Uterus (tissue), 3 donors: ENCODE measurements at regions not wholly inside any gene's neighbourhood (a gene's known extent, or its start where the extent isn't known, plus 50 kb on each side); places are given as distances from the start of the nearest gene placed in this dataset.
"Not testable (repeated sequence)": the region's sequence is repeated elsewhere in the genome, so short reads cannot be mapped to it uniquely, and the experiment has no call there.

Source experiments
- DNase-seq, 2 donors: peaks; one replicate each; pipeline ENCODE4 v3.0.0-alpha.2; 2019 to 2020
- H3K27ac ChIP-seq, 2 donors: fragments of 200-600 bp; sonication (generic); 1 replicate in 1 of 2; 2 replicates in 1 of 2; pipeline ENCODE4 v1.5.1; 2016 to 2018
- H3K27me3 ChIP-seq, 2 donors: fragments of 200-600 bp; sonication (generic); one replicate each; pipeline ENCODE4 v1.5.1; 2018 to 2019; ENCODE audit warnings: control low read depth in 1 of 2
- H3K36me3 ChIP-seq, 2 donors: fragments of 200-600 bp; sonication (generic); one replicate each; pipeline ENCODE4 v1.5.1; 2019; ENCODE audit warnings: control low read depth in 1 of 2
- H3K4me1 ChIP-seq, 2 donors: fragments of 200-600 bp; sonication (generic); one replicate each; pipeline ENCODE4 v1.5.1; 2018 to 2019; ENCODE audit warnings: control low read depth in 1 of 2
- H3K4me3 ChIP-seq, 2 donors: fragments of 200-600 bp; sonication (generic); 1 replicate in 1 of 2; 2 replicates in 1 of 2; pipeline ENCODE4 v1.5.1; 2018 to 2019; ENCODE audit warnings: mild to moderate bottlenecking in 1 of 2
- H3K9me3 ChIP-seq, 2 donors: fragments of 200-600 bp; sonication (generic); one replicate each; pipeline ENCODE4 v1.5.1; 2019; ENCODE audit warnings: control low read depth in 1 of 2
- CTCF ChIP-seq, 4 experiments: fragments of 200-600 bp in 2 of 4; fragments of 450-650 bp in 2 of 4; sonication (generic) in 2 of 4; IDR thresholded peaks; one replicate each; pipeline ENCODE4 v1.5.1; 2016 to 2019; ENCODE audit warnings: antibody characterized with exemption in 4 of 4, mild to moderate bottlenecking in 2 of 4, moderate library complexity in 1 of 4
- POLR2A ChIP-seq, 2 donors: fragments of 450-650 bp; IDR thresholded peaks; one replicate each; pipeline ENCODE4 v1.6.1; 2016; ENCODE audit warnings: antibody characterized with exemption in 2 of 2, mild to moderate bottlenecking in 1 of 2, moderate library complexity in 1 of 2
- intact Hi-C: fragments of 100-400 bp; cut with DNase I; formaldehyde crosslinking; loops from one replicate; pipeline ENCODE4 v1.15.1; 2023; ENCODE audit warnings: low total_unique reads
- donor health status: DM: yes; HTN: yes; CAD: no.

GRCh38 chr11:109059402-109059801 lies 362.6 kb upstream of the C11orf87 start:
- Histone ChIP-seq H3K4me1 (no peaks in the 10 kb centered on the region), H3K36me3 (no peaks in the 10 kb centered on the region), H3K4me3 (no peak overlapping the region), H3K27ac (no peak overlapping the region), H3K9me3 (no peaks in the 10 kb centered on the region), H3K27me3 (no peaks in the 10 kb centered on the region)
- intact Hi-C loops, result no loop called here
- DNase-seq, result no peak
- TF ChIP-seq CTCF (IDR thresholded peaks at IDR 0.05), result no peak
- no peak for TF ChIP-seq POLR2A (IDR thresholded peaks at IDR 0.05)

DNA sequence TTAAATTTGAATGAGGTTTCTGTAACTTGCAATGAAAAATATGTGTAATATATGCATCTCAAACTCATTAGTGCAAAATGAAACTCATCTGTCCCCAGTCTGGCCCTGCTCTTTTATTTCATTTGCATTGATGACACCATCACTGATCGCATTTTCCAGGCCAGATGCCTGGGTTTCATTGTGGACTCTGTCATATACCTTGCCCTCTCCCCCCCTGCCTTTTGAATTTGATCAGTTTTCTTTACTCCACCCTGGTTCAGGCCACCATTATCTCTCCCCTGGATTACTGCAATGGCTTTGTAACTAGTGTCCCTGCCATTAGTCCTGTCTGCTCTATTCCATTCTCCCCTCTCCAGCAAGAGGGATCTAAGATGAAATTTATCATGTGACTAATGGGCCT lies 360.6 kb upstream of the C11orf87 start:
- intact Hi-C loops, result no loop called here
- H3K36me3 ChIP-seq, result no peaks in the 10 kb centered on the region
- no peaks in the 10 kb centered on the region for H3K4me1 ChIP-seq
- no peak for DNase-seq
- no peak for TF ChIP-seq CTCF (IDR thresholded peaks at IDR 0.05)
- no peak for TF ChIP-seq POLR2A (IDR thresholded peaks at IDR 0.05)
- H3K4me3 ChIP-seq, result no peak overlapping the region
- H3K27ac ChIP-seq, result no peak overlapping the region
- no peaks in the 10 kb centered on the region for H3K9me3 ChIP-seq
- no peaks in the 10 kb centered on the region for H3K27me3 ChIP-seq

DNA sequence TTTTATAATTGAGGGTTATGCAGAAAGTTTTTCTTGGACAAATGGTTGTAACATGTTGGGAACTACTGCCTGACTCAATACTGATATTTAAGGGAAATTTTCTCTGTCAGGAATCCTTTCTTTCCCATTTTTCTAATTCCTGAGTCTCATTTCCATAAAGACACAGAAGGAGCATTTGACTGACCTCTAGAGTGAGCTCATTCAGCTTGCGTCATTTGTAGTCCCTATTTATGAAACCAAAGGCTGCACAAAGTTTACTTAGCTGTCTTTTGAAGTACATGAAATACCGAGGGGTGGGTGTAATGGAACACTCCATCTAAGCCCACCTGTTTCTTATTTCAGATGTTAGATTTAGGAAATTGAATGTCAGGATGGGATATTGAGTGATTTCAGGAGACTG lies 359.5 kb upstream of the C11orf87 start:
- no peaks in the 10 kb centered on the region for H3K4me1 ChIP-seq
- intact Hi-C loops, result no loop called here
- H3K4me3 ChIP-seq, result no peak overlapping the region
- no peak overlapping the region for H3K27ac ChIP-seq
- DNase-seq, result no peak
- H3K27me3 ChIP-seq, result no peaks in the 10 kb centered on the region
- H3K9me3 ChIP-seq, result no peaks in the 10 kb centered on the region
- TF ChIP-seq CTCF (IDR thresholded peaks at IDR 0.05) (no peak), POLR2A (IDR thresholded peaks at IDR 0.05) (no peak)
- no peaks in the 10 kb centered on the region for H3K36me3 ChIP-seq

GRCh38 chr11:109062871-109063270 lies 359.1 kb upstream of the C11orf87 start:
- Histone ChIP-seq H3K9me3 (no peaks in the 10 kb centered on the region), H3K27me3 (no peaks in the 10 kb centered on the region), H3K36me3 (no peaks in the 10 kb centered on the region), H3K4me1 (no peaks in the 10 kb centered on the region), H3K4me3 (no peak overlapping the region), H3K27ac (no peak overlapping the region)
- TF ChIP-seq CTCF (IDR thresholded peaks at IDR 0.05), result no peak
- no peak for TF ChIP-seq POLR2A (IDR thresholded peaks at IDR 0.05)
- no peak for DNase-seq
- intact Hi-C loops, result no loop called here

DNA sequence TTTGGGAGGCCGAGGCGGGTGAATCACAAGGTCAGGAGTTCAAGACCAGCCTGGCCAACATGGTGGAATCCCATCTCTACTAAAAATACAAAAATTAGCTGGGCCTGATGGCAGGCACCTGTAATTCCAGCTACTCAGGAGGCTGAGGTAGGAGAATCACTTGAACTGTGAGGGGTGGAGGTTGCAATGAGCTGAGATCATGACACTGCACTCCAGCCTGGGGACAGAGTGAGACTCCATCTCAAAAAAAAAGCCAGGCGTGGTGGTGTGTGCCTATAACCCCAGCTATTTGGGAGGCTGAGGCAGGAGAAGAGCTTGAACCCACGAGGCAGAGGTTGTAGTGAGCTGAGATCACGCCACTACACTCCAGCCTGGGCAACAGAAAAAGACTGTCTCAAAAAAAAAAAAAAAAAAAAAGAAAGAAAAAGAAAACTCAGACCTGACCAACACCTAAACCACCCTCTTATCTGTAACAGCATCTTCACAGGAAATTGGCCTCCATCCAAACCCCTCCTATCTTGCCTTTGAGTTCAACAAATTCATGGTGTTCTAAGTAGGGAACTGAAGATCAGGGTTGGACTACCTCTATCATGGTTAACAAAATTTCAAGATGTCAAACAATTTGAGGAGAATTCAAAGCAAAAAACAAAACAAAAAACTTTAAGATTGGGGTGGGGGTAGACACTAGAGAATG lies 357.2 kb upstream of the C11orf87 start:
- H3K4me3 ChIP-seq, DNase-seq, H3K9me3 ChIP-seq, H3K27me3 ChIP-seq, intact Hi-C loops, H3K36me3 ChIP-seq, H3K4me1 ChIP-seq, H3K27ac ChIP-seq: not testable (repeated sequence)

DNA sequence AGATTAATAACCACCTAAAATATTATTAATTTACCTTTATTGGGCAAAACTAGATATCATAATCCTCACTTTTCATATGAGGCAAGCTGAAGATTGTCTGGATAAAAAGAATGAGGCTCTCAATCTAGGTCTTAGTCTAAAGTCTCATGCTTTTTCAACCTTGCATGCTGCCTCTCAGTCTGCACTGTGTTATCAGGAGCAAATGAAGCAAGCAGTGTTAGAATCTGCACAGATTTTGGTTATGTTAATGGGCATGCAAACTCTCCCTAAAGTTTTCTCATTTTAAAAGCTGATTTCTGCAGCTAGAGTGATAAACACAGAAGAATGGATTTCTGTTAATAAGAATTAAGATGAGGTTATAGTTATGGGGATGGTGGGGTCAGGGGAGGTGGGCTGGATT lies 350.7 kb upstream of the C11orf87 start:
- Histone ChIP-seq H3K4me1 (no peaks in the 10 kb centered on the region), H3K27ac (no peak overlapping the region), H3K27me3 (no peaks in the 10 kb centered on the region), H3K36me3 (no peaks in the 10 kb centered on the region), H3K9me3 (no peaks in the 10 kb centered on the region), H3K4me3 (no peak overlapping the region)
- DNase-seq, result no peak
- TF ChIP-seq CTCF (IDR thresholded peaks at IDR 0.05), result no peak
- no peak for TF ChIP-seq POLR2A (IDR thresholded peaks at IDR 0.05)
- intact Hi-C loops, result no loop called here
